ENCODE measurements at regions not wholly inside any gene's neighbourhood (a gene's known extent, or its start where the extent isn't known, plus 50 kb on each side); places are given as distances from the start of the nearest gene placed in this dataset.
"Not testable (repeated sequence)": the region's sequence is repeated elsewhere in the genome, so short reads cannot be mapped to it uniquely, and the experiment has no call there.

DNA sequence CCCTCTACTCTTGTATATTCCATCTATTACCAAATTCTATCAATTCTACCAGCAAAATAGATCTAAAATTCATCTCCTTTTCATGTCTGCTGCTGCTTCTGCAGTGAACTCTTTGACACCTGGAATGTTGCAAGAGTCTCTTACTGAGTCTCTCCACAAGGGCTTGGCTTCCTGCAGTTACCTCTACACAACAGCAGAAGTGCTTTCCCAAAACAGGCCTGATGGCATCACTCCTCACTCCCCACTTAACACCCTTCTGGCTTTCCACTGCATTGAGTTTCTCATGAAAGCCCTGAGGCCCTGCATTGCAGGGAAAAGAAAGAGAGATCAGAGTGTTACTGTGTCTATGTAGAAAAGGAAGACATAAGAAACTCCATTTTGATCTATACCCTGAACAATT is 78.8 kb upstream of the CDC42EP3 start:
- TF ChIP-seq, protein P1, sequence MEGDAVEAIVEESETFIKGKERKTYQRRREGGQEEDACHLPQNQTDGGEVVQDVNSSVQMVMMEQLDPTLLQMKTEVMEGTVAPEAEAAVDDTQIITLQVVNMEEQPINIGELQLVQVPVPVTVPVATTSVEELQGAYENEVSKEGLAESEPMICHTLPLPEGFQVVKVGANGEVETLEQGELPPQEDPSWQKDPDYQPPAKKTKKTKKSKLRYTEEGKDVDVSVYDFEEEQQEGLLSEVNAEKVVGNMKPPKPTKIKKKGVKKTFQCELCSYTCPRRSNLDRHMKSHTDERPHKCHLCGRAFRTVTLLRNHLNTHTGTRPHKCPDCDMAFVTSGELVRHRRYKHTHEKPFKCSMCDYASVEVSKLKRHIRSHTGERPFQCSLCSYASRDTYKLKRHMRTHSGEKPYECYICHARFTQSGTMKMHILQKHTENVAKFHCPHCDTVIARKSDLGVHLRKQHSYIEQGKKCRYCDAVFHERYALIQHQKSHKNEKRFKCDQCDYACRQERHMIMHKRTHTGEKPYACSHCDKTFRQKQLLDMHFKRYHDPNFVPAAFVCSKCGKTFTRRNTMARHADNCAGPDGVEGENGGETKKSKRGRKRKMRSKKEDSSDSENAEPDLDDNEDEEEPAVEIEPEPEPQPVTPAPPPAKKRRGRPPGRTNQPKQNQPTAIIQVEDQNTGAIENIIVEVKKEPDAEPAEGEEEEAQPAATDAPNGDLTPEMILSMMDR (conservative IDR thresholded peaks at IDR 0.05; ENCODE audit: low read depth, low read length), result not testable (repeated sequence)
- TF ChIP-seq EZH2 (IDR thresholded peaks at IDR 0.05; ENCODE audit: borderline replicate concordance, low read depth, low read length, poor library complexity, severe bottlenecking), result not testable (repeated sequence)

Measured in A673 (cell line).